T-helper 2 cell treated with Interferon-gamma antibody and Interleukin-4, amounts not matched to agents 5 μg/mL and 100 μg/mL, for 36 hours (primary cell): ENCODE measurements at regions not wholly inside any gene's neighbourhood (a gene's known extent, or its start where the extent isn't known, plus 50 kb on each side); places are given as distances from the start of the nearest gene placed in this dataset.
"Not testable (repeated sequence)": the region's sequence is repeated elsewhere in the genome, so short reads cannot be mapped to it uniquely, and the experiment has no call there.

Experiments used
- DNase-seq: peaks from one replicate; pipeline ENCODE4 v3.0.0; 2021; ENCODE audit warnings: low spot score
- H3K27ac Mint-ChIP-seq: one replicate; pipeline ENCODE4 v1.8.0; 2021; ENCODE audit warnings: mild to moderate bottlenecking, mixed read lengths
- H3K27me3 Mint-ChIP-seq: one replicate; pipeline ENCODE4 v1.8.0; 2021; ENCODE audit warnings: low read depth, mixed read lengths
- H3K36me3 Mint-ChIP-seq: one replicate; pipeline ENCODE4 v1.8.0; 2021; ENCODE audit warnings: low read depth, mixed read lengths
- H3K4me1 Mint-ChIP-seq: one replicate; pipeline ENCODE4 v1.8.0; 2021; ENCODE audit warnings: low read depth, mixed read lengths
- H3K4me3 Mint-ChIP-seq: one replicate; pipeline ENCODE4 v1.8.0; 2022; ENCODE audit warnings: mild to moderate bottlenecking, moderate library complexity, mixed read lengths
- H3K9me3 Mint-ChIP-seq: one replicate; pipeline ENCODE4 v1.8.0; 2021; ENCODE audit warnings: mixed read lengths

- Mint-ChIP-seq H3K9me3 (peaks cover 5% of the 10 kb centered on the region), H3K27ac (no peak overlapping the region), H3K27me3 (no peaks in the 10 kb centered on the region), H3K4me3 (no peak overlapping the region), H3K36me3 (no peaks in the 10 kb centered on the region), H3K4me1 (no peaks in the 10 kb centered on the region)
- DNase-seq: no peak
Observed at GRCh38 chr4:129998436-129999150, 902.6 kb downstream of the C4orf33 start.

- Mint-ChIP-seq H3K27ac (no peak overlapping the region), H3K36me3 (no peaks in the 10 kb centered on the region)
Observed at GRCh38 chr4:129999156-129999555, 903.2 kb downstream of the C4orf33 start.

DNA sequence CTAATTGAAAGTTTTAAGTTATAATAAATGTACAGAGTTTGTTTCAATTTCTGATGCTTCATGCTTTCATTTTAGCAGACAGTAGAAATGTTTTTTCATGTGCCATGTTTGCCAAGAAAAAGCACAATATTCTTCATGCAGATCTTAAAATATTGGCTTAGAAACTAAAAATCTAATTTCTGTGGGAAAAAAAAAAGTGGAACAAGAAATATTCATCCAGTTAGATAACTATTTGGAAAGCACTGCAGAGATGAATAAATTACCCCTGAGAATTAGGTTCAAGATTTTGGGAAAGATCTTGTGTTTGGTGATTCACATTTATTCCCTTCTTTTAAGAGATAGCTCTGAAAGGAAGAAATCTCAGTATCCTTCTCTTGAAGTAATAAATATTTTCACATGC lies 912.5 kb downstream of the C4orf33 start:
- Mint-ChIP-seq H3K4me1 (no peaks in the 10 kb centered on the region), H3K9me3 (no peaks in the 10 kb centered on the region), H3K36me3 (no peaks in the 10 kb centered on the region), H3K27me3 (no peaks in the 10 kb centered on the region), H3K27ac (no peak overlapping the region), H3K4me3 (no peak overlapping the region)
- DNase-seq: no peak

More at GRCh38 chr4:129999156-129999555, 903.2 kb downstream of the C4orf33 start:
- no peak for DNase-seq
- no peak overlapping the region for H3K4me3 Mint-ChIP-seq
- H3K9me3 Mint-ChIP-seq: peaks cover 5% of the 10 kb centered on the region
- H3K27me3 Mint-ChIP-seq: no peaks in the 10 kb centered on the region
- no peaks in the 10 kb centered on the region for H3K4me1 Mint-ChIP-seq

DNA sequence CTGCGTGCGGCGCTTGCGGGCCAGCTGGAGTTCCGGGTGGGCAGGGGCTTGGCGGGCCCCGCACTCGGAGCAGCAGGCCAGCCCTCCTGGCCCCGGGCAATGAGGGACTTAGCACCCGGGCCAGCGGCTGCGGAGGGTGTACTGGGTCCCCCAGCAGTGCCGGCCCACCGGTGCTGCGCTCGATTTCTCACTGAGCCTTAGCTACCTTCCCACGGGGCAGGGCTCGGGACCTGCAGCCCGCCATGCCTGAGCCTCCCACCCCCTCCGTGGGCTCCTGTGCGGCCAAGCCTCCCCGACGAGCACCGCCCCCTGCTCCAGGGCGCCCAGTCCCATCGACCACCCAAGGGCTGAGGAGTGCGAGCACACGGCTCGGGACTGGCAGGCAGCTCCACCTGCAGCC lies 916.9 kb downstream of the C4orf33 start:
- H3K27me3 Mint-ChIP-seq, DNase-seq, H3K4me1 Mint-ChIP-seq, H3K9me3 Mint-ChIP-seq, H3K27ac Mint-ChIP-seq, H3K36me3 Mint-ChIP-seq, H3K4me3 Mint-ChIP-seq: not testable (repeated sequence)

DNA sequence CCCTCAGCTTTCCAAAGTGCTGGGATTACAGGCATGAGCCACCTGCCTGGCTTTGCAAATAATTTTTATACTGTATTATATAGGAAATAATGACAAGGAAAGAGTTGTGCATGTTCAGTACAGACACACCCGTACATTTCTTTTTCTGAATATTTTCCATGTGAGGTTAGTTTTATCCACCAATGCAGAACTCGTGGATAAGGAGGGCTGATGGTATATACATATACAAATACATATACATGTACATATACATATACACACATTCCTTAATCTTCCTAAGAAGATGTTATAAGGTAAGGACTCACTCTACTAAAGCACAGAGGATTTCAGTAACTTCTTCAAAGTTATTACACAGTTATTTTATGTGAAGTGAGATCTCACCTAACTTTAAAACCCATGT lies 925.8 kb downstream of the C4orf33 start:
- Mint-ChIP-seq H3K27ac (no peak overlapping the region), H3K36me3 (no peaks in the 10 kb centered on the region), H3K27me3 (no peaks in the 10 kb centered on the region), H3K4me1 (no peaks in the 10 kb centered on the region), H3K4me3 (no peak overlapping the region), H3K9me3 (no peaks in the 10 kb centered on the region)
- no peak for DNase-seq

DNA sequence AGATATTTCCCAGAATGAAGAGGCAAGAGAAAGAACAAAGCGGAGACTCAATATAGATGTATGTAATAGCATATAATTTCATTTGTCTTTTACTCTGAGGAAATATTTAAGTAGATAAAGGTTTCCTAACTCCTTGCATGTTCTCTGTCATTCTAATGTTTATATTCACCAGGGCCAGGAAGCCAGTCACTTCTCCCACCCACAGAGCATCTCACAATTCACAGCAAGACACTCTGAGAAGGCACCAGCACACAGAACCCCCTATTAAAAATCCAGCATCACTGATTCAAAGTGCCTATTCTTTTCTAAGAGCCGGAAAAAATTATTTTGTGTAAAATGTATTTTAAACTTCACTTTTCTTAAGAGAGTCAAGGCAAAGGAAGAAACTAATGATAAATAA lies 927.1 kb downstream of the C4orf33 start:
- H3K27me3 Mint-ChIP-seq: no peaks in the 10 kb centered on the region
- H3K9me3 Mint-ChIP-seq: no peaks in the 10 kb centered on the region
- no peaks in the 10 kb centered on the region for H3K36me3 Mint-ChIP-seq
- H3K4me1 Mint-ChIP-seq: no peaks in the 10 kb centered on the region
- no peak overlapping the region for H3K4me3 Mint-ChIP-seq
- no peak for DNase-seq
- no peak overlapping the region for H3K27ac Mint-ChIP-seq

DNA sequence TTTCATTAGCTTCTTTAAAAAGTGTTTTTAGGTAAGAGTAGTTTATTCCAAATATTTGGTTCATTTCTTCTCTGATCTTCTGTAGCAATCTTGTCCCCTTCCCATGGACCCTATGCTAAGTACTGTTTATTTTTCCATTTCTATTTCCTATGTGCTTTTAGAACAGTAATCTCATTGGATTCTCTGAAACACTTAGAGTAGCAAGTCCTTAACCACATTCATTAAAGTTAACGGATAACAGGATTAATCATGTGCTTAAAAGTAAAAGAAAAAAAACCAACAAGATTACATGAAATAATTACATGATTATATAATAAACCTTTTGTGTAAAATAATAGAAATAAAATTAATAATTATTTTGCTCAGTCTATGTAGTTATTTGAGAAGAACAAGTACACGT lies 929.7 kb downstream of the C4orf33 start:
- Mint-ChIP-seq H3K27me3 (no peaks in the 10 kb centered on the region), H3K4me3 (no peak overlapping the region), H3K4me1 (no peaks in the 10 kb centered on the region), H3K36me3 (no peaks in the 10 kb centered on the region), H3K27ac (no peak overlapping the region), H3K9me3 (no peaks in the 10 kb centered on the region)
- DNase-seq: no peak

DNA sequence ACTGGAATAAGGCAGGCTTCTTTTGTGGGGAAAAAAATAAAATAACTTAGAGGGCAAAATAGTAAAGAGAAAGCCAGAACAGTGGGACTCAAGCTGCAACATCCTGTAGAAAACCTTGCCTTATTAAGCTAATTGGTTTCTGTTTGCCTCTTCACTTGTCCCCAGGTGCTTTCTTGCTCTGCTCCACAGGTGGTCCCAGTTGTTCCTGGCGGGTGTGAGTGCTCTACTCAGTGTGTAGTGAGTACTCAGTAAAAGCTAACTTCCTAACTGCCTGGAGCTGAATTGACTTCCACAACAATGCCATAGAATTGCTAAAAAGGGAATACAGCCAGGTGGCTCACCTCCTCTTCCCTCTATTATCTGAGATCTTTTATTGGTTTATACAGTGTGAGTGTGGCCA lies 930.2 kb downstream of the C4orf33 start:
- Mint-ChIP-seq H3K4me1 (no peaks in the 10 kb centered on the region), H3K36me3 (no peaks in the 10 kb centered on the region), H3K27me3 (no peaks in the 10 kb centered on the region), H3K9me3 (no peaks in the 10 kb centered on the region), H3K4me3 (no peak overlapping the region), H3K27ac (no peak overlapping the region)
- no peak for DNase-seq

DNA sequence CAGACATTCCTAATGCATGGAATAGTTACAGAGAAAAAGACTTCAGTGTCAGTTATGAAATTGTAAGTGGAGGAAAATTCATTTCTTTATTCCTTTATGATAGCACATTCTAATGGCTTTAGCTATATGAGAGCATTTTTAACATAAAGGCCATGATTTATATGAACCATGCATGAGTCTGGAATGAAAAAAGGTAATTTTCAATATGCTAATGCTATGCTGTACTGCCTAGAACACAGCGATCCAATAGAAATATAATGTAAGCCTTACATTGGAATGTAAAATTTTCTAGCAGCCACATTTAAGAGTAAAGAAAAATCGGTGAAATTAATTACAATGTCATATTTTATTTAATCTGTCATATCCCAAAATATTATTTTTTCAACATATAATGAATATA lies 932.0 kb downstream of the C4orf33 start:
- no peaks in the 10 kb centered on the region for H3K4me1 Mint-ChIP-seq
- no peak for DNase-seq
- H3K36me3 Mint-ChIP-seq: no peaks in the 10 kb centered on the region
- no peaks in the 10 kb centered on the region for H3K27me3 Mint-ChIP-seq
- H3K9me3 Mint-ChIP-seq: no peaks in the 10 kb centered on the region
- H3K4me3 Mint-ChIP-seq: no peak overlapping the region
- no peak overlapping the region for H3K27ac Mint-ChIP-seq

DNA sequence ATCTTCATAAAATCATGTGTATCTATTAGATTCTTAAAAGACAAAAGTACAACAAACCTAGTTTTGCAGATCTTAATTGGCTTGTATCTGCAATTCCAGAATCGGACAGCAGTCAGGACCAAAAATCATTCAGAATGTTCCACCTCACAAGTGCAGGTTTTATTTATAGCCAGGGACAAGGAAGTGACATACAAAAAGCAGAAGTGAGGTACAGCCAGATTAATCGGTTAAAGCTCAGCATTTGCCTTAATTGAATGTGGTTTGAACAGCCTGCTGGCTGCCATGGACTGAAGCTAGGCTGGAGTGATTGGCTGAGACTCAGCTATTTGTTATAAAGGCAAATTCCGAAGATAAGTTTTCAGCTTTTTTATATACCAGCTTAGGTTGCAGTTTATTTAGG lies 932.6 kb downstream of the C4orf33 start:
- DNase-seq: no peak
- Mint-ChIP-seq H3K4me3 (no peak overlapping the region), H3K9me3 (no peaks in the 10 kb centered on the region), H3K27me3 (no peaks in the 10 kb centered on the region), H3K4me1 (no peaks in the 10 kb centered on the region), H3K36me3 (no peaks in the 10 kb centered on the region), H3K27ac (no peak overlapping the region)

- Mint-ChIP-seq H3K4me3 (no peak overlapping the region), H3K27ac (no peak overlapping the region), H3K27me3 (no peaks in the 10 kb centered on the region), H3K9me3 (no peaks in the 10 kb centered on the region), H3K4me1 (no peaks in the 10 kb centered on the region), H3K36me3 (no peaks in the 10 kb centered on the region)
- no peak for DNase-seq
Observed at GRCh38 chr4:130029442-130029841, 933.5 kb downstream of the C4orf33 start.

- no peaks in the 10 kb centered on the region for H3K4me1 Mint-ChIP-seq
- no peak overlapping the region for H3K4me3 Mint-ChIP-seq
- no peaks in the 10 kb centered on the region for H3K9me3 Mint-ChIP-seq
- no peak overlapping the region for H3K27ac Mint-ChIP-seq
- DNase-seq: no peak
- no peaks in the 10 kb centered on the region for H3K36me3 Mint-ChIP-seq
- H3K27me3 Mint-ChIP-seq: no peaks in the 10 kb centered on the region
Observed at GRCh38 chr4:130031858-130032257, 935.9 kb downstream of the C4orf33 start.

GRCh38 chr4:130033657-130034056 lies 937.7 kb downstream of the C4orf33 start:
- not testable (repeated sequence) for H3K4me1 Mint-ChIP-seq, H3K36me3 Mint-ChIP-seq, DNase-seq, H3K27ac Mint-ChIP-seq, H3K27me3 Mint-ChIP-seq, H3K9me3 Mint-ChIP-seq, H3K4me3 Mint-ChIP-seq

DNA sequence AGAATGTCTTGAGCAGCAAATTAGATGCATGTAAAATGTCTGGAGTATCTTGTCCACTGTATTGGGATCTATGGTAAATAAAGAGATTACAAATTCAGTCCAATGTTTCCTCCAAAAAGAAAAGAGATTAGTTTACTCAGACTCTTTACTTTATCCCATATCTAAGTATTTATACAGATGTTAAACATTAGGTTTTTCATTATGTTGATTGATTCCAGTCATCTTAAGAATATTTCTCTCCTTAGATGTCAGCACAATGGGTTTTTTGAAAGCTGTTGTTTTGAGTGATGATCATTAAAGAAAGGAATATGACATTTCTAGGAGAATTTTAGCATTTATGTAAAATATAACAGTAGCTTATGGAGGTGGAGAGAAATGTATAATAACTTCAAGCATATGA lies 938.9 kb downstream of the C4orf33 start:
- Mint-ChIP-seq H3K36me3 (no peaks in the 10 kb centered on the region), H3K4me1 (no peaks in the 10 kb centered on the region), H3K9me3 (no peaks in the 10 kb centered on the region), H3K27me3 (no peaks in the 10 kb centered on the region), H3K4me3 (no peak overlapping the region), H3K27ac (no peak overlapping the region)
- DNase-seq: no peak

DNA sequence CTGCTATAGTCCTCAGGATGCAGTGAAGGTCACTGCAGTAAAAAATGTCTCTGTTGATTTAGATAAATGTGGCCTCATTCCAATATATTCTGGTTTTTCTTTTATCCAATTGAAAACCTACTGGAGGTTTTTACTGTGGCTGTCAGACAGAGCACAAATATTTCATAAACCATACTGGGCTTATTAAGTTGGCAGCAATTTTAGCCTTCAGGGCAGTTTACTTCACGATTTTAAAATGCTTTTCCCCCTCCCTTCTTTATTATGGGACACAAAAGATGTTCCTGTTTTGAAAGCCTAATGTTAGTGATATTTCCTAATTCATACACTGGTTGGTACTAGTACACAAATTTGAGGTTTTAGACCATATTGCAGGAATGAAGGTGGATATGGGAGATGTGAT lies 939.4 kb downstream of the C4orf33 start:
- Mint-ChIP-seq H3K27me3 (no peaks in the 10 kb centered on the region), H3K4me1 (no peaks in the 10 kb centered on the region), H3K9me3 (no peaks in the 10 kb centered on the region), H3K27ac (no peak overlapping the region), H3K36me3 (no peaks in the 10 kb centered on the region), H3K4me3 (no peak overlapping the region)
- no peak for DNase-seq
